ENCODE measurements at regions not wholly inside any gene's neighbourhood (a gene's known extent, or its start where the extent isn't known, plus 50 kb on each side); places are given as distances from the start of the nearest gene placed in this dataset.

DNA sequence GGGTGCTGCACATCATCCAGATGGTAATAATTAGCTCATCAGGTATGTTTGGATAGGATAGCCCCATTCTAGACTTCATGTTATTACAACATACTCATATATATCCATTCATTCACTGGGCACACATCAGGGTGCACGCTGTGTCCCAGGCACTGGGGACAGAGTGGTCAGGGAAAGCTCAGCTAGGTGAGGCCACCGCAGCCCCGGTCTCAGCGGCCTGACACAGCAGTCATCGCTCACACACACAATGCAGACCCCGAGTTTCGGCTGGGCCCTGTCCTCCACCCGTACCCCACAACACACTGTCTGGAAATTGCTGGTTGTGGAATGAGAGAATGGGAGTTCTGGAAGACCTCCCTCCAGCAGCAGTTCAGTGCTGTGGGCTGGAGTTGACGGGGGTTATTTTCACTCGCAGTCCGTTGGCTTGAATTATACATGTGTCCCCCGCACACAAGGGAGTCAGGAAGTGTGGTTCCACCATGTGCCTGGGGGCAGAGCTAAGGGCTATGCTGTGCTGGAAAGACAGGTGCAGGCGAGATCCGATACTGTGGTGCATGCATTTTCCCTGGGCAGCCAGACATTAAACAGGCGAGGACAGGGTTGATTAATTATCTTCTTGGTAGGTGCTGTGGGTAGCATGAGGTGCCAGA lies 257.6 kb downstream of the TEX29 start:
- Histone ChIP-seq H3K9me3 (no peaks in the 10 kb centered on the region), H3K4me1 (no peaks in the 10 kb centered on the region), H3K4me3 (no peak overlapping the region), H3K27ac (no peak overlapping the region), H3K36me3 (no peaks in the 10 kb centered on the region), H3K27me3 (no peaks in the 10 kb centered on the region)
- no peak for DNase-seq
- TF ChIP-seq, protein P1, sequence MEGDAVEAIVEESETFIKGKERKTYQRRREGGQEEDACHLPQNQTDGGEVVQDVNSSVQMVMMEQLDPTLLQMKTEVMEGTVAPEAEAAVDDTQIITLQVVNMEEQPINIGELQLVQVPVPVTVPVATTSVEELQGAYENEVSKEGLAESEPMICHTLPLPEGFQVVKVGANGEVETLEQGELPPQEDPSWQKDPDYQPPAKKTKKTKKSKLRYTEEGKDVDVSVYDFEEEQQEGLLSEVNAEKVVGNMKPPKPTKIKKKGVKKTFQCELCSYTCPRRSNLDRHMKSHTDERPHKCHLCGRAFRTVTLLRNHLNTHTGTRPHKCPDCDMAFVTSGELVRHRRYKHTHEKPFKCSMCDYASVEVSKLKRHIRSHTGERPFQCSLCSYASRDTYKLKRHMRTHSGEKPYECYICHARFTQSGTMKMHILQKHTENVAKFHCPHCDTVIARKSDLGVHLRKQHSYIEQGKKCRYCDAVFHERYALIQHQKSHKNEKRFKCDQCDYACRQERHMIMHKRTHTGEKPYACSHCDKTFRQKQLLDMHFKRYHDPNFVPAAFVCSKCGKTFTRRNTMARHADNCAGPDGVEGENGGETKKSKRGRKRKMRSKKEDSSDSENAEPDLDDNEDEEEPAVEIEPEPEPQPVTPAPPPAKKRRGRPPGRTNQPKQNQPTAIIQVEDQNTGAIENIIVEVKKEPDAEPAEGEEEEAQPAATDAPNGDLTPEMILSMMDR (IDR thresholded peaks at IDR 0.05), result no peak
- no peak for TF ChIP-seq POLR2A (IDR thresholded peaks at IDR 0.05)
- intact Hi-C loops (cut with DNase I; ENCODE audit: low total_unique reads), result no loop called here

DNA sequence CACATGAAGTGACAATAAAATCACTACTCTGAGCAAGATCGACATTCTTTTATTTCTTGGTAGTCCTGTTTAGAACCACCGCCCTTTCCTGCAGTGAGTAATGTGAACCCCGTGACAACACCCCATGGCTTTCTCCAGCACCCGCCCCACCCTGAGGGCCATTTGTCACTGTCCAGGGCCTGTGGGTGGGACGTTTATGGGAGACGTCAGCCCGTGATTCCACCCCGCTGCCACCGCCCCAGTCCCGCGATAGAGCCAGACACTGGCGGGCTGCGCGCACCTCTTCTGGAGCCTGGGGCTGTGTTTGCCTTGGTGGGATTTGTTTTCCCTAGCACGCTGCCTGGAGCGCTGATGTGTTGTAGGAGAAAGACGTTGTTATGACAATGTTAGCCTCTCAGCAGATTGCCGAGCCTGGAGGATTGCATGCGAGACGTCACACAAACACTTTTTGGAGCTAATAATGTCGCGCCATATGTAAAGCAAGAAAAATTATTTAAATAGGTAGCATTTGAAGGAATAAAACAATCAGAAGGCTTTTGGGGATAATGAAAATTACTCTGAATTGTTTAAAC lies 263.7 kb downstream of the TEX29 start:
- TF ChIP-seq, protein P1 (IDR thresholded peaks at IDR 0.05), result no peak
- TF ChIP-seq POLR2A (IDR thresholded peaks at IDR 0.05), result no peak
- Histone ChIP-seq H3K27ac (no peak overlapping the region), H3K4me3 (no peak overlapping the region), H3K27me3 (no peaks in the 10 kb centered on the region), H3K9me3 (no peaks in the 10 kb centered on the region), H3K4me1 (no peaks in the 10 kb centered on the region), H3K36me3 (no peaks in the 10 kb centered on the region)
- intact Hi-C loops (cut with DNase I; ENCODE audit: low total_unique reads), result no loop called here
- DNase-seq, result no peak

DNA sequence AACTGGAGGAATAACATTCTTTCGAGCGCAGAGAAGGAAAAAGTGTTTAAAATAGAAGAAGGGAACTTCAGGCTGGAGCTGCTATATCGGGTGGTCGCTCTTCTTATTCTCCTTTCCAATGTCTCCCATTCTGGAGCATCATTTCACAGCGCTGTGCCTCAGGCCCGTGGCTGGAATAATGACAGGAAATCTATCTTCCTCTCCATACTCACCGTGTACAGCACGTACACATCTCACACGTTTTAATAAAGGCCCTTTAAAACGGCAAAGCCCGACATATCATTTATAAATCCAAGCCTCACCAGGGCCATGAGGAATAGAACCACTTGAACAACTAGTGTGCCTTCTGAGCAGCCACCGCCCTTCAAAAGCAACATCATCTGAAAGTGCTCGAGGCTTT lies 264.4 kb downstream of the TEX29 start:
- Histone ChIP-seq H3K27me3 (no peaks in the 10 kb centered on the region), H3K36me3 (no peaks in the 10 kb centered on the region), H3K4me3 (no peak overlapping the region), H3K27ac (no peak overlapping the region), H3K4me1 (no peaks in the 10 kb centered on the region), H3K9me3 (no peaks in the 10 kb centered on the region)
- TF ChIP-seq POLR2A (IDR thresholded peaks at IDR 0.05), result no peak
- TF ChIP-seq, protein P1 (IDR thresholded peaks at IDR 0.05), result no peak
- DNase-seq, result no peak
- intact Hi-C loops (cut with DNase I; ENCODE audit: low total_unique reads), result no loop called here

DNA sequence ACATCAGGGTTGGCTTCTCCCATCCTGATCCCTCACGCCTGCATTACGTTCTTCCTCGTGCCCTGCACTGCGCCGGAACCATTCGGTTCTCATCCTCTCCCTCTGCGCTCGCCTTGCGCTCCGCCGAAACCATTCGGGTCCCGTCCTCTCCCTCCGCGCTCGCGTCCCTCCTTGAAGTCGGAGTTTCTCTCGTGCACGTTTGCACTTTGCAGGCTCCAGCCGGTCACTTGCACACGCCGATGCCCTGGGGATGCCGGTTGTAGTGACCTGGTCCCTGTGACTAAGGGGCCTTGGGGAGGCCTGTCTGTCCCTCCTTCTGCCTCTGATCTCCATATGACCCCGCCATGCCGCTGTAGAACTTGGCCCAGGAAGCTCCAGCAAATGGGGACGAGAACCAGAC lies 265.8 kb downstream of the TEX29 start:
- Histone ChIP-seq H3K9me3 (no peaks in the 10 kb centered on the region), H3K27me3 (no peaks in the 10 kb centered on the region), H3K4me1 (no peaks in the 10 kb centered on the region), H3K4me3 (no peak overlapping the region), H3K36me3 (no peaks in the 10 kb centered on the region), H3K27ac (no peak overlapping the region)
- TF ChIP-seq, protein P1 (IDR thresholded peaks at IDR 0.05), result no peak
- no peak for DNase-seq
- intact Hi-C loops (cut with DNase I; ENCODE audit: low total_unique reads), result no loop called here

DNA sequence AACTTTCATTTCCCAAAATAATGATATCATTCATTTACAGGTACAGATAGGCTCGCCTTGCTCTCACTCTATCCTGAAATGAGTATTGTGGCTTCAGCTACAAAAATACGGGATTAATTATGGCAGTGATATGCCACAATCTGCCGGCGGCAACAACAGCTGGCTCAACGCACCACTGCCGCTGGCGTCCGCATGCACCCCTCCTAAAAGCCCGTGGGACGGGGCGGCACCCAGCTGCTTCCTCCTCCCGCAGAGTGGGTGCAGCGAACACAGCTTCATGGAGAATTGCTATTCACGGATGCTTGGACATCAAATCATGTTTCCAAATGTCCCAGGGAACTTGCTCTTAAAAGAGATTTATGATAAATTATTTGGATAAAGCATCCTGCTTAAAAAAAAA lies 266.8 kb downstream of the TEX29 start:
- H3K4me1 ChIP-seq, result no peaks in the 10 kb centered on the region
- H3K9me3 ChIP-seq, result no peaks in the 10 kb centered on the region
- no peaks in the 10 kb centered on the region for H3K27me3 ChIP-seq
- H3K4me3 ChIP-seq, result no peak overlapping the region
- TF ChIP-seq, protein P1 (IDR thresholded peaks at IDR 0.05), result no peak
- intact Hi-C loops (cut with DNase I; ENCODE audit: low total_unique reads), result no loop called here
- no peak overlapping the region for H3K27ac ChIP-seq
- no peak for DNase-seq
- no peaks in the 10 kb centered on the region for H3K36me3 ChIP-seq

Measured in uterus (tissue), 3 donors.